ENCODE measurements at regions not wholly inside any gene's neighbourhood (a gene's known extent, or its start where the extent isn't known, plus 50 kb on each side); places are given as distances from the start of the nearest gene placed in this dataset.

DNA sequence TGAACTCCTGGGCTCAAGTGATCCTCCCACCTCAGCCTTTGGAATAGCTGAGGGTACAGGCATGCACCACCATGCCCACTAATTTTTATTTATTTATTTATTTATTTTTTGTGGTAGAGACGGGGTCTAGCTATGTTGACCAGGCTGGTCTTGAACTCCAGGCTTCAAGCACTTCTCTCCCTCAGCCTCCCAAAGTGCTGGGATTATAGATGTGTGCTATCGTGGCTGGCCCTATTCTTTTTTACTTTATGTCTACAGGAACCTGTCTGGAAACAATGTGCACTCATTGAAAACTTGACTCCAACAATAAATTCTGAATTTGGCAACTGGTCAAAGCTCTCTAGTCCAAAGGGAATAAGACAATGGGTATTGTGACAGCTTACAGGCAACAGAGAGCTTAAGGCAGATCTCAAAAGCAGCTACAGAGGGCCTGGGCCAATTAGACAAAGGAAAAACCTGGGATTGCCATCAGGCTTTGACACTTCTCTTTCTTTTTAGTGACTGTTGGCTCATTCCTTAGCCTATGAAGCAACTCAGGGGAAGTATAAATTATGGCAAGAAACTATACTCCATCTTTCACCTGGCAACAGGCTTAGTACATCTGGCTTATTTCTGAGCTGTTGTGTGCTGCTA is 55.1 kb upstream of the RAPGEF4 start:
- H3K4me3 ChIP-seq (ENCODE audit: low read depth in 1 of 5, low read length in 5 of 5): no peak overlapping the region
- H3K9ac ChIP-seq (ENCODE audit: low read length in 5 of 5): no peak overlapping the region
- no peaks in the 10 kb centered on the region for H3K9me3 ChIP-seq (ENCODE audit: control insufficient read depth in 5 of 5, low read length in 5 of 5)
- H3K27ac ChIP-seq (ENCODE audit: low read depth, low read length): no peak overlapping the region
- H3K27me3 ChIP-seq (ENCODE audit: control insufficient read depth in 5 of 5, insufficient read depth in 4 of 5, low read length in 5 of 5): no peaks in the 10 kb centered on the region
- H3K4me1 ChIP-seq (ENCODE audit: control insufficient read depth in 5 of 5, insufficient read depth in 5 of 5, low read length in 5 of 5): peaks cover 0 to 9% (median 0%) of the 10 kb centered on the region in 5 donors
- no peaks in the 10 kb centered on the region for H3K36me3 ChIP-seq (ENCODE audit: control insufficient read depth in 5 of 5, insufficient read depth in 5 of 5, low read length in 5 of 5)

DNA sequence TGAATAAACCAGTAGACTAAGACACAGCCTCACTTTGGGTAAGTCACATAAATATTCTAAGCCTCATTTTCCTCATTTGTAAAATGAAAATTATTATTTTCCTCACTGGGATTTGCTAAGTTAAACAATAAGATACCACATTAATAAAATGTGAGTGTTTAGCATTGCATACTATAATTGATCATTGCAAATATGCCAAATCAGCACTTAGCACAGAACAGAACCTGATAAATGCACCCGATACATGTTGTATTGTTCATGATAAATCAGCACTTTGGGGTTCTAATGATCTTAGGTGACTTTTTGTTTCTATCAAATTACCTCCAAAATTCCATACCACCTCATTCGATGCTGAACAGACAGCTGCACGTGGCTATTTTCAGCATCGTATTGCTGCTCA is 50.2 kb upstream of the RAPGEF4 start:
- Histone ChIP-seq H3K4me1 (ENCODE audit: control insufficient read depth in 5 of 5, insufficient read depth in 5 of 5, low read length in 5 of 5) (peaks cover 0 to 6% (median 0%) of the 10 kb centered on the region in 5 donors), H3K9ac (ENCODE audit: low read length in 5 of 5) (no peak overlapping the region), H3K27me3 (ENCODE audit: control insufficient read depth in 5 of 5, insufficient read depth in 4 of 5, low read length in 5 of 5) (no peaks in the 10 kb centered on the region), H3K4me3 (ENCODE audit: low read depth in 1 of 5, low read length in 5 of 5) (no peak overlapping the region), H3K27ac (ENCODE audit: low read depth, low read length) (no peak overlapping the region), H3K9me3 (ENCODE audit: control insufficient read depth in 5 of 5, low read length in 5 of 5) (no peaks in the 10 kb centered on the region), H3K36me3 (ENCODE audit: control insufficient read depth in 5 of 5, insufficient read depth in 5 of 5, low read length in 5 of 5) (no peaks in the 10 kb centered on the region)
